GM19023 (cell line): ENCODE measurements at regions not wholly inside any gene's neighbourhood (a gene's known extent, or its start where the extent isn't known, plus 50 kb on each side); places are given as distances from the start of the nearest gene placed in this dataset.
"Not testable (repeated sequence)": the region's sequence is repeated elsewhere in the genome, so short reads cannot be mapped to it uniquely, and the experiment has no call there.

ENCODE experiments used
- ATAC-seq: cut with Tn5 transposase; IDR thresholded peaks from one replicate; pipeline ENCODE4 v1.9.1; 2021; ENCODE audit warnings: mild to moderate bottlenecking, moderate library complexity; ENCODE audit not compliant: unreplicated experiment

DNA sequence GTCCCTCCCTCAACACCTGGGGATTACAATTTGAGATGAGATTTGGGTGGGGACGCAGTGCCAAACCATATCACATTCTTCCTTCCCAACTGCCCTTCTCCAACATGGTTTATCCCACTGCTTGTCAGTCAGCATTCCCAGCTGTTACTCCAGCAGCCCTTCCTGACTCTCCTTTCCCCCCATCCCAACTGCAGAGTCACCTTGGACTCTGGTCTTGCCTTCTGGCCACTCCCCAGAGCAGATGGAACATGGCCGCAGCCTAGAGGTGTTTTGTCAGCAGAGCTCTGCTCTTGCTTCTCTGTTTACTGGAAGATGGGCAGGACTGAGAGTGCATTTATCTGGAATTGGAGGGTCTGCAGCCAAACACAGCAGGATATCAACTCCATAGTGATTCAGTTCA, 51.2 kb upstream of the MEX3C start:
- ATAC-seq: no peak

DNA sequence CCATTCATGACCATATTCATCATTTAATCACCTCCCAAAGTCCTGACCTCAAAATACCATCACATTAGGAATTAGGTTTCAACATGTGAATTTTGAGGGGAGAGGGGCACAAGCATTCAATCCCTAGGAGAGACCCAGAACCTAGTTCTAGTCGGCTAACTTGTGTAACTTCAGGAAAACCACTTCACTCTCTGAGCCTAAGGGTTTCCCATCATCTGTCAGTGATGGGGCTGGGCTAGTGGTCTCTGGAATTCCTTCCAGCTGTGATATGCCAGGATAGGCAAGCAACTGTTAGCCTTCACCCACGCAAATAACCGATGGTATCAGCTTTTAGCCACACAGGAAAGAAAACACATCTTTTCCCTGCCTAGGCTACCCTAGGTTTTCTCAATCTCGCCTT, 52.5 kb upstream of the MEX3C start:
- ATAC-seq: no peak

- no peak for ATAC-seq
Observed at GRCh38 chr18:51250458-51251024, 53.1 kb upstream of the MEX3C start.

DNA sequence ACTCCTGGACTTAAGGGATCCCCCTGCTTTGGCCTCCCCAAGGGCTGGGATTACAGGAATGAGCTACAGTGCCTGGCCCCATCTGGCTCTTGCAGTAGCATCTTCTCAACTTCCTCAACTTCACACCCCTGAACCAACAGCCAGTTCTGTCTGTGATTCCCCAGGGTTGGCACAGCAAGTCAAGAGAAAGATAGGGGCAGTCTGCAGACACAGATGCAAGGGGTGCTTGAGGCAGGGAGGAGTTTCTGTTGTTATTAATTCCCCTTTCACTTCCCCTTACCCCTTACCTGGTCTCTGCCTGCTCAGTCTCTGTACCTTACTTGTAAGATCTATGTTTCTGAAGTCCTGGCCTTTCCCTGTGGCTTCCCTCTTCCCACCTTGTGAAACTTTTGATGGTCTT, 54.1 kb upstream of the MEX3C start:
- peak; percentile 97 for ATAC-seq

- ATAC-seq: no peak
Observed at GRCh38 chr18:51253476-51253875, 56.0 kb upstream of the MEX3C start.

DNA sequence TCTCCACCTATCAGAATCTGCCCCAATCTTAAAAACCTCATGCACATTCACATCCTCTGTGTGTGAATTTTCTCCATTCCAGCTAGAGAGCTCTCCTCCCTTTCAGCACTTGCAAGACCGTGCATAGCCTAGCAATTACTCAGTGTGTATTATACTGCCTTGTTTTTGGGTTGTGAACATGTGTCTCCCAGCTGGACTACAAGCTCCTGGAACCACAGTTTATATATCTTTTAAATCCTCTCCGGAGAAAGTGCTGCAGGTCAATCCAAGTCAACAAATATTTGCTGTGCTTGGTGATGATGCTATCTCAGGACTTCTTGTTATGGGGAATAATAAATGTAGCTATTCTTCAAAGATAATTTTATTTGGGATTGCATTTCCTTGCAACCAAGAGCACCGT, 58.2 kb upstream of the MEX3C start:
- ATAC-seq: no peak

- ATAC-seq: no peak
Observed at GRCh38 chr18:51257150-51257549, 59.7 kb upstream of the MEX3C start.

- no peak for ATAC-seq
Observed at GRCh38 chr18:51260118-51260517, 62.6 kb upstream of the MEX3C start.

GRCh38 chr18:51266077-51266476, 68.6 kb upstream of the MEX3C start:
- ATAC-seq: not testable (repeated sequence)

DNA sequence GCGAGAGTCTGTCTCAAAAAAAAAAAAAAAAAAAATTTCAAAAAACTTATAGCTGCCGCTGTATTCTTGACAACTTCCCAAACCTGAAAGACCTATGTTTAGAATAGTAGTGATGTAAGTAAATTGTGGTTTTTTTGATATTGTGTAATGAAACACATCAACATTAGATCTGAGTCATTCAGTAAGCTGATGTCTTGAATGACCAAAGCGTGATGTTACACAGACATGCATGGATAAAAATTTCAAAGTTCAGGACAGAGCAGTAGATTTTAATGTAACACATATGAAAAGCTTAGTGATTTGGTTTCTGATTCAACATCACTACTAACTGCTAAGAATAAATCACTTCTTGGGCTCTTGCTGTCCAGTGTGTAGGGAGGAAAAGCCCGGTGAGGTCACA, 69.3 kb upstream of the MEX3C start:
- ATAC-seq: no peak

GRCh38 chr18:51273437-51273836, 76.0 kb upstream of the MEX3C start:
- ATAC-seq: no peak

- ATAC-seq: no peak
Observed at GRCh38 chr18:51275712-51276476, 78.4 kb upstream of the MEX3C start.

GRCh38 chr18:51278045-51278649, 80.7 kb upstream of the MEX3C start:
- ATAC-seq: no peak

DNA sequence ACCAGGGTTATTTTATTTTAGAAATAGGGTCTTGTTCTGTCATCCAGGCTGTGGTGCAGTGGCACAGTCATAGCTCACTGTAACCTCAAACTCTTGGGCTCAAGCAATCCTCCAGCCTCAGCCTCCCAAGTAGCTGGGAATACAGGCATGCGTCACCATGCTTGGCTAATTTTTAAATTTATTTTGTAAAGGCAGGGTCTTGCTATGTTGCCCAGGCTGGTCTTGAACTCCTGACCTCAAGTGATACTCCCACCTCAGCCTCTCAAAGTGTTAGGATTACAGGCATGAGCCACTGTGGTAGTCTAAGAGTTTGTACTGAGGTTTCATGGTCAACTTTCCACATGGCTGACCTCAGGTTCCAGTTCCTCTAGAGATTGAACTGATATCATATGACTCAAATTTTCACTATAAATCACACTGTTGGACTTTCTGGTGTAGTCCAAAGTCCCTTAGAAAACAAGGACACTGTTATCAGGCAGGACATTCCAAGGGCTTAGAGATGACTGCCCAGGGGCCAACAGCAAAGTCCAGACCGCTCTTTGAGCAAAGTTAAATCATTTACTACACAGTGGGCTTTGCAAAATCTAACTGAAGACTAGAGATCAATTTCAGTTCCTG, 82.0 kb upstream of the MEX3C start:
- ATAC-seq: peak; percentile 75

DNA sequence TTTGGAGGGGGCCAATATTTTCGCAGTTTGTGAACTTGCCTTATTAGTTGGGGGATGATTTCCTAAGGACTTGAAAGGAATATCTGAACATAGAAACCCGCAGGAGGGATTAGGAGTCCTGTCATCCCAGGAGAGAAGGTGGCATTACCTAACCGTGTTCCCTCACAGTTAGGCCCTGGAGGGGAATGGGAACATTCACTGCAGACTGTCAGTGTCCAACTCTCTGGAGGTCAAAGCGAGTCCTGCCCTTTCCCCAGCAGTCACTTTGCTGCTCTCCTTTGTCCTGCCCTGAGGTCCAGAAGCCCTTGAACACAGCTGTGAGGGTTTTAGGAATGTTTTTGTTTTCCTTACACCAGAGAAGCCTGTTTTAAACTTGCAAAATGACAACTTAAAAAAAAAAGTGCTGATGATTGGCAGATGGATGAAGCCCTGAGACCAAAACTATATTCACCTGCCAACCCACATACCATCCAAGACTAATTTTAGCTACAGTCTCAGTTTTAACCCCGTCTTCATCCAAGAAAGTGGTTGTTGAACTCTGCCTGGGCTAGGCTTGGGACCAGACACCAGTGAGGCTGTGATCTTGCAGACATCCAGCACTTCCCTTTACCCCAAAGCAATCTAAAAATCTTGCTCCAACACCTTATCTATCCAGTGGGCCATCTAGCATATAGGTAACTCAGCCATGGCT, 90.5 kb upstream of the MEX3C start:
- ATAC-seq: no peak

- ATAC-seq: no peak
Observed at GRCh38 chr18:51288582-51288981, 91.1 kb upstream of the MEX3C start.

GRCh38 chr18:51290860-51291259, 93.4 kb upstream of the MEX3C start:
- no peak for ATAC-seq

DNA sequence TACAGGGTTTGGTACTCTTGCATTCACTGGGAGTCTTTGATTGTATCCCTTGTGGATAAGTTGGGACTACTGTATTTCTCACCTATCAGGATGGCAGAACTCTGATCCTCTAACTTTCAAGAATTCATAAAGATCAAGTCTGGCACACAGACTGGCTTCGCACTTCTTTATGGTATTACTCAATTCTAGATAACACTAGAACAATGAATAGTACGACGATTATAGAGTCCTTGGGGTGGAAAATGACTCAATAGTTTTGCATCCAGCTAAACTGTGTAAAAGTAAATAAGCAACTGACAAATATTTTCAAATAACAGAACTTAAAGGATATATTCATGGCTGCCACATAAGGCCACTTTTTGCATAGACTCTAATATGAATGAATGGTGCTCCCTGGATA, 103.4 kb upstream of the MEX3C start:
- no peak for ATAC-seq

GRCh38 chr18:51301376-51301775, 103.9 kb upstream of the MEX3C start:
- no peak for ATAC-seq

DNA sequence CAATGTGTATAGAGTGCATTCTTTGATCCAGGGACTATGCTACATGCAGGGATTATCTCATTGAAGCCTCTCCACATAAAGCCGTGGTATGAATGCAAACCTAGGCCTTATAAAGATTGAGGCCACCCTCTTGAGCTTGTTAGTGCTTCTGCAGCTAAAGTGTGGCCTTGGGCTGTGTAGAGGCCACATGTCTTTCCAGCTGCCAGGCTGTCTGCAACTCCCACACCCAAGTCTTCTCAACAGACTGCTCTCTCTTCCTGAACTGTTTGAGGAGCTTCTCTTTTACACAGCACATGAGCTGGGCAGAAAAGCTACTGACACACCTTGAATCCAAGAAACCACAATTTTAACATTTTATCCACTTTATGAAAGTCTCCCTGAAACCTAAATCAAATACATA, 119.2 kb upstream of the MEX3C start:
- no peak for ATAC-seq

DNA sequence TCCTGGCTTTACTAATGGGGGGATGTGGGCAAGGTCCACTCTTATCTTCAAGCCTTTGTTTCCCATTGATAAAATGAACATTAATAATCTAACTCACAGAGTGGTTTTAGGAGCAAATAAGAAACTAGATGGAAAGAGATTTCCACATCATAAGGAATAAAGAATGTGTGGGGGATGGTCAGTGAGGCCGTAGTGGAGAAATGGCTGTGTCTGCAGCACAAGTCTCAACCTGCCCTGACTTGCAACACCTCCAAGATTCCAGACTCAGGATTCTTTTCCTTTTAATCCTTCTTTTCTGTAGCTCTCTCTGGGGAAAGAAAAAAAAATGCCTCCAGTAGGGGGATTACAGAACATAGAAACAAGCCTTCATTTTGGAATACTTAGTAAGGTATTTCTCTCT, 124.2 kb upstream of the MEX3C start:
- no peak for ATAC-seq
